ENCODE measurements at regions not wholly inside any gene's neighbourhood (a gene's known extent, or its start where the extent isn't known, plus 50 kb on each side); places are given as distances from the start of the nearest gene placed in this dataset.
"Not testable (repeated sequence)": the region's sequence is repeated elsewhere in the genome, so short reads cannot be mapped to it uniquely, and the experiment has no call there.

GRCh38 chr5:53403291-53403690 is 77.1 kb upstream of the FST start:
- no peak overlapping the region for H3K27ac ChIP-seq
- no peak for DNase-seq (ENCODE audit: low spot score)
- ChIA-PET CTCF (no interaction called here), POLR2A (ENCODE audit: low non-redundant PET) (no interaction called here)
- TF ChIP-seq CTCF (conservative IDR thresholded peaks at IDR 0.05; ENCODE audit: low read depth): no peak

- no peak for DNase-seq (ENCODE audit: low spot score)
- POLR2A ChIA-PET (ENCODE audit: low non-redundant PET): no interaction called here
- CTCF ChIA-PET: no interaction called here
- TF ChIP-seq CTCF (conservative IDR thresholded peaks at IDR 0.05; ENCODE audit: low read depth): no peak
- H3K27ac ChIP-seq: no peak overlapping the region
Measured at GRCh38 chr5:53403758-53404157, 76.7 kb upstream of the FST start.

- H3K27ac ChIP-seq: no peak overlapping the region
- no peak for TF ChIP-seq CTCF (conservative IDR thresholded peaks at IDR 0.05; ENCODE audit: low read depth)
- POLR2A ChIA-PET (ENCODE audit: low non-redundant PET): no interaction called here
- no peak for DNase-seq (ENCODE audit: low spot score)
- CTCF ChIA-PET: no interaction called here
Measured at GRCh38 chr5:53405396-53405795, 75.0 kb upstream of the FST start.

- no peak overlapping the region for H3K27ac ChIP-seq
- POLR2A ChIA-PET (ENCODE audit: low non-redundant PET): no interaction called here
- TF ChIP-seq CTCF (conservative IDR thresholded peaks at IDR 0.05; ENCODE audit: low read depth): no peak
- CTCF ChIA-PET: interaction anchor here (0.6 to 1.1 kb wide), 4 partner anchors 11 to 576 kb away, joined by 3 to 7 read pairs (median 3); no protein-coding TSS in a partner anchor
- peak; percentile 58 for DNase-seq (ENCODE audit: low spot score)
Measured at GRCh38 chr5:53406630-53407316, 73.7 kb upstream of the FST start.

- peak; percentile 31 for DNase-seq (ENCODE audit: low spot score)
- ChIA-PET POLR2A (ENCODE audit: low non-redundant PET) (no interaction called here), CTCF (interaction anchor here (0.7 to 1.1 kb wide), 2 partner anchors 10 to 52 kb away, joined by 3 to 7 read pairs; no protein-coding TSS in a partner anchor)
- H3K27ac ChIP-seq: no peak overlapping the region
- no peak for TF ChIP-seq CTCF (conservative IDR thresholded peaks at IDR 0.05; ENCODE audit: low read depth)
Measured at GRCh38 chr5:53407373-53407772, 73.1 kb upstream of the FST start.

GRCh38 chr5:53411388-53411787 is 69.0 kb upstream of the FST start:
- TF ChIP-seq CTCF (conservative IDR thresholded peaks at IDR 0.05; ENCODE audit: low read depth): no peak
- H3K27ac ChIP-seq: no peak overlapping the region
- ChIA-PET CTCF (interaction anchor here (1.1 kb wide), 1 partner anchor 11 kb away, joined by 4 read pairs; no protein-coding TSS in a partner anchor), POLR2A (ENCODE audit: low non-redundant PET) (no interaction called here)
- no peak for DNase-seq (ENCODE audit: low spot score)

- DNase-seq (ENCODE audit: low spot score); H3K27ac ChIP-seq; POLR2A ChIA-PET (ENCODE audit: low non-redundant PET): not testable (repeated sequence)
- CTCF ChIA-PET: interaction anchor here (0.6 to 1.1 kb wide), 2 partner anchors 10 to 1105 kb away, joined by 4 to 5 read pairs; partner anchors contain the start of gene SNX18
Measured at GRCh38 chr5:53412499-53412898, 67.9 kb upstream of the FST start.
